ENCODE measurements at regions not wholly inside any gene's neighbourhood (a gene's known extent, or its start where the extent isn't known, plus 50 kb on each side); places are given as distances from the start of the nearest gene placed in this dataset.

DNA sequence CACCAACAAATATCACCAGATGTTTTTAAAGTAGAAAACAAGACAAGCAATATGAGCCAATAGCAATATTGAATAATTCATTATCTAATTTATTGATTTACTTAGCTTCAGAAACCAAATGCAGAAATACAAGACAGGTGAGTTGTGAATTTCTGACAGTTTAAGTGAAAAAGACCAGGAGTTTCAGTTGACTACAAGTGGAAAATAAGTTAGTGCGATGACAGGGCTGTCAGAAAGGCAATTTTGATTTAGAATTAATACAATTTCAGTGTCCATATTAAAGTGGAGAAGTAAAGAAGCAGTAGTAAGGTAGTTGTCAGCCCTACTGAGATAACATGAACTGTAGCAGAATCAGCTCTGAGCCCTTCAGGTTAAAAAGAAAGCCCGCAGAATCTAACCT lies 1066.7 kb upstream of the ATXN8OS start:
- TF ChIP-seq, protein P1, sequence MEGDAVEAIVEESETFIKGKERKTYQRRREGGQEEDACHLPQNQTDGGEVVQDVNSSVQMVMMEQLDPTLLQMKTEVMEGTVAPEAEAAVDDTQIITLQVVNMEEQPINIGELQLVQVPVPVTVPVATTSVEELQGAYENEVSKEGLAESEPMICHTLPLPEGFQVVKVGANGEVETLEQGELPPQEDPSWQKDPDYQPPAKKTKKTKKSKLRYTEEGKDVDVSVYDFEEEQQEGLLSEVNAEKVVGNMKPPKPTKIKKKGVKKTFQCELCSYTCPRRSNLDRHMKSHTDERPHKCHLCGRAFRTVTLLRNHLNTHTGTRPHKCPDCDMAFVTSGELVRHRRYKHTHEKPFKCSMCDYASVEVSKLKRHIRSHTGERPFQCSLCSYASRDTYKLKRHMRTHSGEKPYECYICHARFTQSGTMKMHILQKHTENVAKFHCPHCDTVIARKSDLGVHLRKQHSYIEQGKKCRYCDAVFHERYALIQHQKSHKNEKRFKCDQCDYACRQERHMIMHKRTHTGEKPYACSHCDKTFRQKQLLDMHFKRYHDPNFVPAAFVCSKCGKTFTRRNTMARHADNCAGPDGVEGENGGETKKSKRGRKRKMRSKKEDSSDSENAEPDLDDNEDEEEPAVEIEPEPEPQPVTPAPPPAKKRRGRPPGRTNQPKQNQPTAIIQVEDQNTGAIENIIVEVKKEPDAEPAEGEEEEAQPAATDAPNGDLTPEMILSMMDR (IDR thresholded peaks at IDR 0.05), result no peak
- TF ChIP-seq EP300 (IDR thresholded peaks at IDR 0.05) (no peak), POLR2AphosphoS5 (IDR thresholded peaks at IDR 0.05) (no peak)

All from upper lobe of left lung (tissue), 4 donors.